ENCODE measurements at regions not wholly inside any gene's neighbourhood (a gene's known extent, or its start where the extent isn't known, plus 50 kb on each side); places are given as distances from the start of the nearest gene placed in this dataset.

DNA sequence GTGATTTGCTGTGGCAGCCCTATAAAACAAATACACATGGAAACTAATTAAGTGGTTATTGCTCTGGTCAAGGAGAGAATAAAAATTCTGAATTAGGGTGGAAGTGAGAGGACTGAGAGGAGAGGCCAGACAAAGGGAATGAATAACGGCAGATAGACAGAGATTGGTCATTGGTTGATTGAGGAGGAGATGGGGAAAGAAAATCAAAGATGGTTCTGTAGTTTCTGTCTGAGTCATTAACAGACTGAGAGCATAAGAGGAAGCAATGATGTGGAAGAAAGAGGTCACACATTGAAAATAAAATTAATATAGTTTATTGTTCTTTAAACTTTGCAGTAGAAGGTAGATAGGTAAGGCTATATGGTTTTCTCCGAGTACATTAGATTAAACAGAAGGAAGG is 469.8 kb downstream of the ACTL7B start:
- TF ChIP-seq, protein P1, sequence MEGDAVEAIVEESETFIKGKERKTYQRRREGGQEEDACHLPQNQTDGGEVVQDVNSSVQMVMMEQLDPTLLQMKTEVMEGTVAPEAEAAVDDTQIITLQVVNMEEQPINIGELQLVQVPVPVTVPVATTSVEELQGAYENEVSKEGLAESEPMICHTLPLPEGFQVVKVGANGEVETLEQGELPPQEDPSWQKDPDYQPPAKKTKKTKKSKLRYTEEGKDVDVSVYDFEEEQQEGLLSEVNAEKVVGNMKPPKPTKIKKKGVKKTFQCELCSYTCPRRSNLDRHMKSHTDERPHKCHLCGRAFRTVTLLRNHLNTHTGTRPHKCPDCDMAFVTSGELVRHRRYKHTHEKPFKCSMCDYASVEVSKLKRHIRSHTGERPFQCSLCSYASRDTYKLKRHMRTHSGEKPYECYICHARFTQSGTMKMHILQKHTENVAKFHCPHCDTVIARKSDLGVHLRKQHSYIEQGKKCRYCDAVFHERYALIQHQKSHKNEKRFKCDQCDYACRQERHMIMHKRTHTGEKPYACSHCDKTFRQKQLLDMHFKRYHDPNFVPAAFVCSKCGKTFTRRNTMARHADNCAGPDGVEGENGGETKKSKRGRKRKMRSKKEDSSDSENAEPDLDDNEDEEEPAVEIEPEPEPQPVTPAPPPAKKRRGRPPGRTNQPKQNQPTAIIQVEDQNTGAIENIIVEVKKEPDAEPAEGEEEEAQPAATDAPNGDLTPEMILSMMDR (IDR thresholded peaks at IDR 0.05; ENCODE audit: poor library complexity), result no peak
- TF ChIP-seq EZH2 (IDR thresholded peaks at IDR 0.05; ENCODE audit: borderline replicate concordance), result no peak
- no peak for TF ChIP-seq EZH2phosphoT487 (IDR thresholded peaks at IDR 0.05; ENCODE audit: low read depth, severe bottlenecking, unreplicated experiment)
